Adrenal gland (tissue), 9 donors: ENCODE measurements at regions not wholly inside any gene's neighbourhood (a gene's known extent, or its start where the extent isn't known, plus 50 kb on each side); places are given as distances from the start of the nearest gene placed in this dataset.

Source experiments
- DNase-seq, 7 donors: peaks; one replicate each; pipeline ENCODE4 v3.0.0-alpha.2; 2019 to 2020
- H3K27ac ChIP-seq, 5 donors: fragments of 200-600 bp; sonication (generic) in 4 of 5; 1 replicate in 3 of 5; 2 replicates in 2 of 5; pipeline versions ENCODE4 v1.5.1 to v1.8.0; 2016 to 2020; ENCODE audit warnings: mild to moderate bottlenecking in 1 of 5
- H3K27me3 ChIP-seq: fragments of 200-600 bp; 2 replicates; pipeline ENCODE4 v1.8.0; 2021
- H3K36me3 ChIP-seq, 2 donors: fragments of 200-600 bp; replicated peaks in 1 of 2; 1 replicate in 1 of 2; 2 replicates in 1 of 2; pipeline versions ENCODE4 v1.5.1 to v1.8.0; 2018 to 2022
- H3K4me1 ChIP-seq, 2 donors: fragments of 200-600 bp; replicated peaks in 1 of 2; 1 replicate in 1 of 2; 2 replicates in 1 of 2; pipeline versions ENCODE4 v1.5.1 to v1.8.0; 2018 to 2021
- H3K4me3 ChIP-seq, 4 donors: fragments of 200-600 bp; sonication (generic) in 3 of 4; one replicate each; pipeline ENCODE4 v1.5.1; 2016 to 2018
- H3K9me3 ChIP-seq, 3 donors: fragments of 200-600 bp; sonication (generic) in 1 of 3; replicated peaks in 1 of 3; 1 replicate in 2 of 3; 2 replicates in 1 of 3; pipeline versions ENCODE4 v1.5.1 to v1.8.0; 2016 to 2021
- CTCF ChIP-seq, 6 experiments: fragments of 450-650 bp in 4 of 6; fragments of 200-600 bp in 2 of 6; sonication (generic) in 1 of 6; IDR thresholded peaks; 1 replicate in 5 of 6; 2 replicates in 1 of 6; pipeline versions ENCODE4 v1.5.1 to v1.8.0; 2016 to 2021; ENCODE audit warnings: antibody characterized with exemption in 6 of 6, mild to moderate bottlenecking in 2 of 6, moderate library complexity in 1 of 6
- POLR2A ChIP-seq, 2 donors: fragments of 450-650 bp; IDR thresholded peaks; one replicate each; pipeline ENCODE4 v1.6.1; 2017; ENCODE audit warnings: antibody characterized with exemption in 2 of 2, mild to moderate bottlenecking in 2 of 2, moderate library complexity in 1 of 2
- WGBS, 4 donors: extraction: QIAGEN DNeasy Blood & Tissue Kit in 2 of 4; methylation state at CpG; one replicate each; pipeline versions ENCODE4 v1.1.5 to v1.1.7; 2013 to 2017; 5-methylcytosine and 5-hydroxymethylcytosine counted together
- intact Hi-C, 2 donors: fragments of 100-400 bp; cut with DNase I; formaldehyde crosslinking; loops; one replicate each; pipeline versions ENCODE4 v1.14.1 to v1.15.0; 2022 to 2023
- donor health status: healthy with polysubstance abuse.
- donor health status: Bipolar disorder and iron deficiency.
- donor health status: DM: yes; HTN: yes; CAD: no.
- donor health status: DM: no; HTN: no; CAD: no.
- donor health status: DM: no; HTN: no; CAD: no.

- no peaks in the 10 kb centered on the region for H3K4me1 ChIP-seq
- no peak overlapping the region for H3K4me3 ChIP-seq
- intact Hi-C loops = no loop called here
- no peaks in the 10 kb centered on the region for H3K36me3 ChIP-seq
- no peaks in the 10 kb centered on the region for H3K9me3 ChIP-seq
- no peaks in the 10 kb centered on the region for H3K27me3 ChIP-seq
- no peak for TF ChIP-seq POLR2A (IDR thresholded peaks at IDR 0.05)
- TF ChIP-seq CTCF (IDR thresholded peaks at IDR 0.05) = no peak
- H3K27ac ChIP-seq = no peak overlapping the region
- DNase-seq = no peak
- 81 to 90% (median 87%) methylated on average over 1 of the region's 1 CpG for WGBS, 4 donors
These were observed 353.7 kb downstream of the RAD51AP2 start for GRCh38 chr2:17164550-17164949.

GRCh38 chr2:17163638-17164037 is 354.6 kb downstream of the RAD51AP2 start:
- Histone ChIP-seq H3K27ac (no peak overlapping the region), H3K27me3 (no peaks in the 10 kb centered on the region), H3K36me3 (no peaks in the 10 kb centered on the region), H3K4me3 (no peak overlapping the region), H3K9me3 (no peaks in the 10 kb centered on the region), H3K4me1 (no peaks in the 10 kb centered on the region)
- intact Hi-C loops = no loop called here
- WGBS, 4 donors = 61 to 68% (median 67%) methylated on average over 2 of the region's 2 CpGs
- TF ChIP-seq POLR2A (IDR thresholded peaks at IDR 0.05) = no peak
- TF ChIP-seq CTCF (IDR thresholded peaks at IDR 0.05) = no peak
- no peak for DNase-seq

GRCh38 chr2:17162713-17163112 is 355.5 kb downstream of the RAD51AP2 start:
- 44 to 54% (median 49%) methylated on average over 2 of the region's 2 CpGs for WGBS, 4 donors
- H3K27me3 ChIP-seq = no peaks in the 10 kb centered on the region
- H3K36me3 ChIP-seq = no peaks in the 10 kb centered on the region
- DNase-seq = no peak
- intact Hi-C loops = no loop called here
- no peaks in the 10 kb centered on the region for H3K9me3 ChIP-seq
- TF ChIP-seq POLR2A (IDR thresholded peaks at IDR 0.05) (no peak), CTCF (IDR thresholded peaks at IDR 0.05) (no peak)
- H3K27ac ChIP-seq = no peak overlapping the region
- no peak overlapping the region for H3K4me3 ChIP-seq
- H3K4me1 ChIP-seq = no peaks in the 10 kb centered on the region

- H3K4me3 ChIP-seq = no peak overlapping the region
- 69 to 93% (median 88%) methylated on average over 1 of the region's 1 CpG for WGBS, 4 donors
- no peak for DNase-seq
- no peaks in the 10 kb centered on the region for H3K9me3 ChIP-seq
- intact Hi-C loops = no loop called here
- H3K4me1 ChIP-seq = no peaks in the 10 kb centered on the region
- no peaks in the 10 kb centered on the region for H3K27me3 ChIP-seq
- no peak overlapping the region for H3K27ac ChIP-seq
- H3K36me3 ChIP-seq = no peaks in the 10 kb centered on the region
- TF ChIP-seq CTCF (IDR thresholded peaks at IDR 0.05) = no peak
- TF ChIP-seq POLR2A (IDR thresholded peaks at IDR 0.05) = no peak
These were observed 357.6 kb downstream of the RAD51AP2 start for GRCh38 chr2:17160594-17160993.
